Lower leg skin (tissue), 4 donors: ENCODE measurements at regions not wholly inside any gene's neighbourhood (a gene's known extent, or its start where the extent isn't known, plus 50 kb on each side); places are given as distances from the start of the nearest gene placed in this dataset.

Experiments
- DNase-seq, 2 donors: peaks; one replicate each; pipeline ENCODE4 v3.0.0-alpha.2; 2019; ENCODE audit warnings: low spot score in 2 of 2
- H3K4me3 ChIP-seq: fragments of 200-600 bp; sonication (generic); 2 replicates; pipeline ENCODE4 v1.5.1; 2017; ENCODE audit warnings: mild to moderate bottlenecking, low read depth; ENCODE audit not compliant: poor library complexity, severe bottlenecking
- CTCF ChIP-seq, 3 donors: fragments of 450-650 bp; IDR thresholded peaks; one replicate each; pipeline ENCODE4 v1.5.1; 2016; ENCODE audit warnings: antibody characterized with exemption in 3 of 3, mild to moderate bottlenecking in 3 of 3, moderate library complexity in 2 of 3
- POLR2A ChIP-seq, 2 donors: fragments of 450-650 bp; IDR thresholded peaks; one replicate each; pipeline ENCODE4 v1.6.1; 2016 to 2017; ENCODE audit warnings: antibody characterized with exemption in 2 of 2, mild to moderate bottlenecking in 1 of 2, moderate library complexity in 1 of 2
- WGBS, 2 donors: methylation state at CpG; one replicate each; pipeline ENCODE4 v1.1.5; 2018; 5-methylcytosine and 5-hydroxymethylcytosine counted together
- intact Hi-C: fragments of 100-400 bp; cut with DNase I; formaldehyde crosslinking; loops from one replicate; pipeline ENCODE4 v1.15.0; 2023; ENCODE audit warnings: low total_unique reads

- DNase-seq = no peak
- TF ChIP-seq CTCF (IDR thresholded peaks at IDR 0.05) (no peak), POLR2A (IDR thresholded peaks at IDR 0.05) (no peak)
- 75% methylated on average over 12 of the region's 12 CpGs for WGBS, 2 donors
- intact Hi-C loops = loop anchor here (10.0 kb wide), 1 partner anchor 215 kb away; no protein-coding TSS in a partner anchor
- no peak overlapping the region for H3K4me3 ChIP-seq
Observed at GRCh38 chr12:130049666-130050065, 112.6 kb upstream of the FZD10 start.

DNA sequence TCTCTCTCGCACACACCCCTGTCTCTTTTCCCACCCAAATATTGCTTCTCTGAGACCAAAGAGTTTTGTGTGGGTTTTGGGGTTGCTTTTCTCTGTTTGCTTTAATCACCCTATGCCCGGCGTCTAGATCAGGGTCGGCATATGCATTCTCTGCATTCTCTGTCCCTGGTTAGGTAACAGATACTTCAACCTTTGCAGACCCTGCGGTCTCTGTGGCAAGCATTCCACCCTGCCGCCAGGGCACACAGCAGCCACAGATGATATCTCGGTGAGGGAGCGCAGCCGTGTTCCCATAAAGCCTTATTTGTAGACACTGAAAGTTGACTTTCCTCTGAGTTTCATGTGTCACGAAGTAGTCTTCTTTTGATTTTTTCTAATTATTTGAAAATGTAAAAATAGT lies 110.4 kb upstream of the FZD10 start:
- no peak for DNase-seq
- no peak overlapping the region for H3K4me3 ChIP-seq
- TF ChIP-seq POLR2A (IDR thresholded peaks at IDR 0.05) (no peak), CTCF (IDR thresholded peaks at IDR 0.05) (no peak)
- intact Hi-C loops = no loop called here
- WGBS, 2 donors = 76 to 79% methylated on average over 10 of the region's 10 CpGs

DNA sequence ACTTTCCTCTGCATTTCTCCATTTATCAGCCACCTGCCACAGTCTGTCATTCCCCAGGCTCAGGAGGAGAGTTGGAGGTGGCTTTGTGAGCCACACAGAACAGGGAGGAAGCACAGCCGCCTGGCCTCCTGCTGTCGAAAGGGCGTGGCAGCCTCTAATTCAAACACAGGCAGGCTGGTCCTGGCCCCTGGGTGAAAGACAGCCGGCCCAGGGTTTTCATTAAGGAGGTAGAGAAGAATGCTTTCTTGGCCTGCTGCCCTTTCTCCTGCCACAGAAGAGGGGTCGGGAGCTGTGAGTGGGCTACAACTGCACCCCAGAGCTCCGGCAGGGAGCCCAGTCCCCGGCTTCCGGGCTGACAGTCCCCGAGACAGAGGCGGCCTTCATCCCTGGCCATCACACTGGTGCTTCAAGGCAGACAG lies 108.6 kb upstream of the FZD10 start:
- WGBS, 2 donors = 46 to 47% methylated on average over 10 of the region's 10 CpGs
- TF ChIP-seq POLR2A (IDR thresholded peaks at IDR 0.05) (no peak), CTCF (IDR thresholded peaks at IDR 0.05) (no peak)
- no peak for DNase-seq
- intact Hi-C loops = no loop called here
- H3K4me3 ChIP-seq = no peak overlapping the region

GRCh38 chr12:130054803-130055202 lies 107.5 kb upstream of the FZD10 start:
- TF ChIP-seq POLR2A (IDR thresholded peaks at IDR 0.05) (no peak), CTCF (IDR thresholded peaks at IDR 0.05) (no peak)
- DNase-seq = no peak
- no peak overlapping the region for H3K4me3 ChIP-seq
- intact Hi-C loops = no loop called here
- WGBS, 2 donors = 83 to 85% methylated on average over 5 of the region's 5 CpGs

DNA sequence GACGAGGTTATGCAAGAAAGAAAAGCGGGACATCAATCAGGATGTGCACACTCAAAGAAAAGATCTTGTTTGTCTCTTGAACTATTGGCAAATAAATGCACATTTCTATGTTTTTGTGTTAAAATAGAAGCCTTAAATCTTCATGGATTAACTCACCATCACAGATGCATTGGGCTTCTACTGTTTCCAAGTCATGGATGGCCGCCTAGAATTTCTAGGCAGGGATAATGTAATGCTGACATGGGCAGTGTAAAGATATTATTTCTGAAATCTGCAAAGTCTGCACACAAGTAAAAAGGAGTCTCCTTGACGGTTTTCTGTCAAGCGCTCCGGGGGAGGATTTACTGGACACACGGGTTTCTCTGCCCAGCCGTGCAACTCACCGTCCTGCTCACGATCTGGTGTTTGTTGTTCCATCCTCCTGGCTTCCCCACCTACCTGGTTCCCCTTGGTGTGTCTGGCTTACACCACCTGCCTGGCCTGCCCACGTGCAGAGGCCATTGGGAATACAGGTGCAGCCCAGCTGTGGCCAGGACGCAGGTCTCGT lies 103.3 kb upstream of the FZD10 start:
- no peak overlapping the region for H3K4me3 ChIP-seq
- DNase-seq = no peak
- intact Hi-C loops = no loop called here
- 68 to 83% methylated on average over 13 of the region's 13 CpGs for WGBS, 2 donors
- TF ChIP-seq POLR2A (IDR thresholded peaks at IDR 0.05) (no peak), CTCF (IDR thresholded peaks at IDR 0.05) (no peak)

GRCh38 chr12:130063866-130064265 lies 98.4 kb upstream of the FZD10 start:
- no peak overlapping the region for H3K4me3 ChIP-seq
- peak in 1 of 2 donors; percentile 58 for DNase-seq
- intact Hi-C loops = no loop called here
- WGBS, 2 donors = 51 to 60% methylated on average over 9 of the region's 9 CpGs
- TF ChIP-seq CTCF (IDR thresholded peaks at IDR 0.05) (no peak), POLR2A (IDR thresholded peaks at IDR 0.05) (no peak)
